ENCODE measurements at regions not wholly inside any gene's neighbourhood (a gene's known extent, or its start where the extent isn't known, plus 50 kb on each side); places are given as distances from the start of the nearest gene placed in this dataset.

DNA sequence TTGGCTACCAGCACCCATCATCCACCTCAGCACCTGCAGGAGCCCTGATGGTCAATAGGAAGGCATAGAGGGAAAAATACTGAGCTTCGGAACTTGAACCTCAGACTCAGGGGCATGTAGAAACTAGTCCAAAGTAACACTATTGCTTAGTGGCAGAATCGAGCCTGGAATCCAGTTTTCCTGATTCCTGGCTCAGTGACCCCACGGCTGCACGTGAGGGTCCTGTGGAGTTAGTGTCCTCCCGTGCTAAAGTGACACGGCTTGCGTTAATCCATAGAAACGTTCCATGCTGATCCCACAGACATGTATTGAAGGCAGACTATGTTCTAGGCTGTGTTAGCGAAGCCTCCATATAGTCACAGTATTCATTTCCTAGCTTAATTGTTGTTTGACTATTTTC lies 747.0 kb upstream of the TPTE start:
- TF ChIP-seq, protein P1, sequence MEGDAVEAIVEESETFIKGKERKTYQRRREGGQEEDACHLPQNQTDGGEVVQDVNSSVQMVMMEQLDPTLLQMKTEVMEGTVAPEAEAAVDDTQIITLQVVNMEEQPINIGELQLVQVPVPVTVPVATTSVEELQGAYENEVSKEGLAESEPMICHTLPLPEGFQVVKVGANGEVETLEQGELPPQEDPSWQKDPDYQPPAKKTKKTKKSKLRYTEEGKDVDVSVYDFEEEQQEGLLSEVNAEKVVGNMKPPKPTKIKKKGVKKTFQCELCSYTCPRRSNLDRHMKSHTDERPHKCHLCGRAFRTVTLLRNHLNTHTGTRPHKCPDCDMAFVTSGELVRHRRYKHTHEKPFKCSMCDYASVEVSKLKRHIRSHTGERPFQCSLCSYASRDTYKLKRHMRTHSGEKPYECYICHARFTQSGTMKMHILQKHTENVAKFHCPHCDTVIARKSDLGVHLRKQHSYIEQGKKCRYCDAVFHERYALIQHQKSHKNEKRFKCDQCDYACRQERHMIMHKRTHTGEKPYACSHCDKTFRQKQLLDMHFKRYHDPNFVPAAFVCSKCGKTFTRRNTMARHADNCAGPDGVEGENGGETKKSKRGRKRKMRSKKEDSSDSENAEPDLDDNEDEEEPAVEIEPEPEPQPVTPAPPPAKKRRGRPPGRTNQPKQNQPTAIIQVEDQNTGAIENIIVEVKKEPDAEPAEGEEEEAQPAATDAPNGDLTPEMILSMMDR (IDR thresholded peaks at IDR 0.05), result no peak
- no peak for TF ChIP-seq POLR2A (IDR thresholded peaks at IDR 0.05)

All from esophagus squamous epithelium (tissue), 4 donors.